ENCODE measurements at regions not wholly inside any gene's neighbourhood (a gene's known extent, or its start where the extent isn't known, plus 50 kb on each side); places are given as distances from the start of the nearest gene placed in this dataset.
A peak's percentile ranks its signal among the peaks of the same experiment; 100 is the strongest.

GRCh38 chr6:87932361-87932760, 115.3 kb upstream of the SPACA1 start:
- TF ChIP-seq, protein P1, sequence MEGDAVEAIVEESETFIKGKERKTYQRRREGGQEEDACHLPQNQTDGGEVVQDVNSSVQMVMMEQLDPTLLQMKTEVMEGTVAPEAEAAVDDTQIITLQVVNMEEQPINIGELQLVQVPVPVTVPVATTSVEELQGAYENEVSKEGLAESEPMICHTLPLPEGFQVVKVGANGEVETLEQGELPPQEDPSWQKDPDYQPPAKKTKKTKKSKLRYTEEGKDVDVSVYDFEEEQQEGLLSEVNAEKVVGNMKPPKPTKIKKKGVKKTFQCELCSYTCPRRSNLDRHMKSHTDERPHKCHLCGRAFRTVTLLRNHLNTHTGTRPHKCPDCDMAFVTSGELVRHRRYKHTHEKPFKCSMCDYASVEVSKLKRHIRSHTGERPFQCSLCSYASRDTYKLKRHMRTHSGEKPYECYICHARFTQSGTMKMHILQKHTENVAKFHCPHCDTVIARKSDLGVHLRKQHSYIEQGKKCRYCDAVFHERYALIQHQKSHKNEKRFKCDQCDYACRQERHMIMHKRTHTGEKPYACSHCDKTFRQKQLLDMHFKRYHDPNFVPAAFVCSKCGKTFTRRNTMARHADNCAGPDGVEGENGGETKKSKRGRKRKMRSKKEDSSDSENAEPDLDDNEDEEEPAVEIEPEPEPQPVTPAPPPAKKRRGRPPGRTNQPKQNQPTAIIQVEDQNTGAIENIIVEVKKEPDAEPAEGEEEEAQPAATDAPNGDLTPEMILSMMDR (IDR thresholded peaks at IDR 0.05): no peak
- ATAC-seq (no peak), DNase-seq (no peak)
- Histone ChIP-seq H3K36me3 (no peaks in the 10 kb centered on the region), H3K4me1 (peaks cover 0 to 8% of the 10 kb centered on the region in 2 donors), H3K4me3 (no peak overlapping the region), H3K9me3 (no peaks in the 10 kb centered on the region), H3K27ac (no peak overlapping the region), H3K27me3 (no peaks in the 10 kb centered on the region)
- intact Hi-C loops (cut with DNase I): no loop called here

- peaks cover 0 to 8% of the 10 kb centered on the region in 2 donors for H3K4me1 ChIP-seq
- H3K9me3 ChIP-seq: no peaks in the 10 kb centered on the region
- H3K27ac ChIP-seq: no peak overlapping the region
- DNase-seq (peak; percentile 71 to 88 (median 80)), ATAC-seq (peak; percentile 100)
- no peaks in the 10 kb centered on the region for H3K36me3 ChIP-seq
- no peaks in the 10 kb centered on the region for H3K27me3 ChIP-seq
- intact Hi-C loops (cut with DNase I): no loop called here
- TF ChIP-seq, protein P1 (IDR thresholded peaks at IDR 0.05): peak; percentile 67 to 75
- no peak overlapping the region for H3K4me3 ChIP-seq
Observed at GRCh38 chr6:87929843-87930288, 117.8 kb upstream of the SPACA1 start.

DNA sequence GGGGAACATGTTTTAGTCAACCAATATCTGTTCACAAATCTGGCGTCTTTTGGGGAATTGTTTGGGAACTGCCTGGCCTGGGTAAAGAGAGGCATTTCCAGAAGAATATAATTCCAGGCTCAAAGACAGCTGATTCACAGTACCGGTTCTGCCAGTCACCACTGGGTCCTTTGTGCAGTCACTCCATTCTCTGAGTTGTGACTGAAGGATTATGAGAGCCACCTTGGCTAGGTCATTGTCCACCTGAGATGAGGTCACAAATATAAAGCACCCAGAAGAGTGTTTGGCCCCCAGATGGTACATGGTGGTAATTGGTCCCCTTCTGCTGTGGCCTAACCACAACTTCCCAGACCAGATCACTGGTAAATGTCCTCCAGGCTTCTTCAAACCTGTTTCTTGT, 121.0 kb upstream of the SPACA1 start:
- DNase-seq (no peak), ATAC-seq (no peak)
- Histone ChIP-seq H3K4me1 (peaks cover 0 to 8% of the 10 kb centered on the region in 2 donors), H3K27ac (no peak overlapping the region), H3K9me3 (no peaks in the 10 kb centered on the region), H3K27me3 (no peaks in the 10 kb centered on the region), H3K36me3 (no peaks in the 10 kb centered on the region), H3K4me3 (no peak overlapping the region)
- TF ChIP-seq, protein P1 (IDR thresholded peaks at IDR 0.05): no peak
- intact Hi-C loops (cut with DNase I): no loop called here

GRCh38 chr6:87926072-87926471, 121.6 kb upstream of the SPACA1 start:
- ATAC-seq (no peak), DNase-seq (no peak)
- TF ChIP-seq, protein P1 (IDR thresholded peaks at IDR 0.05): no peak
- intact Hi-C loops (cut with DNase I): no loop called here
- Histone ChIP-seq H3K27me3 (no peaks in the 10 kb centered on the region), H3K9me3 (no peaks in the 10 kb centered on the region), H3K36me3 (no peaks in the 10 kb centered on the region), H3K27ac (no peak overlapping the region), H3K4me1 (peaks cover 0 to 8% of the 10 kb centered on the region in 2 donors), H3K4me3 (no peak overlapping the region)

GRCh38 chr6:87925373-87926060, 122.1 kb upstream of the SPACA1 start:
- DNase-seq: no peak
- no peaks in the 10 kb centered on the region for H3K27me3 ChIP-seq
- intact Hi-C loops (cut with DNase I): no loop called here
- peaks cover 0 to 8% of the 10 kb centered on the region in 2 donors for H3K4me1 ChIP-seq
- H3K9me3 ChIP-seq: no peaks in the 10 kb centered on the region
- no peak overlapping the region for H3K27ac ChIP-seq
- TF ChIP-seq, protein P1 (IDR thresholded peaks at IDR 0.05): no peak
- ATAC-seq: no peak
- H3K36me3 ChIP-seq: no peaks in the 10 kb centered on the region
- H3K4me3 ChIP-seq: no peak overlapping the region

Data from left lung (tissue), 4 donors.